GM21515 (cell line): ENCODE measurements at regions not wholly inside any gene's neighbourhood (a gene's known extent, or its start where the extent isn't known, plus 50 kb on each side); places are given as distances from the start of the nearest gene placed in this dataset.
"Not testable (repeated sequence)": the region's sequence is repeated elsewhere in the genome, so short reads cannot be mapped to it uniquely, and the experiment has no call there.

ENCODE experiments used
- ATAC-seq: cut with Tn5 transposase; IDR thresholded peaks from one replicate; pipeline ENCODE4 v1.9.1; 2021; ENCODE audit not compliant: unreplicated experiment

DNA sequence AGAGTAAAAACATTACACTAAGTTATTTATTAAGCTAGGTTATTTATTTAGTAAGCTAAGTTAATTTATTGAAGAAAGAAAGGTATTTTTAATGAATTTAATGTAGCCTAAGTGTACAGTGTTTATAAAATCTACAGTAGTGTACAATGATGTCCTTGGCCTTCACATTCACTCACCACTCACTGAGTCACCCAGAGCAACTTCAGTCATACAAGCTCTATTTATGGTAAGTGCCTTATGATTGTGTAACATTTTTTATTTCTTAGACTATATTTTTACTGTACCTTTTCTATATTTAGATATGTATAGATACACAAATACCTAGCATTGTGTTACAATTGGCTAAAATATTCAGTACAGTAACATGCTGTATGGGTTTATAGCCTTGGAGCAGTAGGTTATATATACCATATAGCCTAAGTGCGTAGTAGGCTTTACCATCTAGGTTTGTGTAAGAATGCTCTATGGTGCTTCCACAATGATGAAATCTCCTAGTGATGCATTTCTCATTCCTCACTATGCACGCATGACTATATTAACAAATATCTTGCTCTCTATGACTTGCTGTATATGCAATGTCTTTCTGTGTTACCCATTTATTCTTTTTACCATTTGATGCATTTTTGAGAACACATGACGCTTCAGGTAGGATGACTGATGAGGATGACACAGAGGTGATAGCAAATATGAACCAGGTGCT lies 309.6 kb upstream of the ATXN7L3B start:
- no peak for ATAC-seq

DNA sequence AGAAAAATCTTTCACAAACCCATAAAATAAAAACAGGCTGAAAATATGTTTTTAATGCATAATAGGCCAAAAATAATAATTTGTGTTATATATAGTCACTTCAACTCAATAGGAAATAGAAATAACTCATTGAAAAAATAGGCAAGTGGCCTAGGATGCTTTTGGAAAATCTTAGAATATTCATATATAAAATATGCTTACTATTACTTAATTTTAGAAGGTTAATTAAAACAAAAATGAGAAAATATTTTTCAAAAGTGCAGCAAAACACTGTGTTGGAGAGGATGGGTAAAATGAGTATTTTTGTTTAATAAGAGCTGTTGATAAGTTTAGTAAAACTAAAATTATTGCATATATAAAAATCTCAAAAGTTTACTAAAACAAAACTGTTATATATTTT lies 308.0 kb upstream of the ATXN7L3B start:
- no peak for ATAC-seq

DNA sequence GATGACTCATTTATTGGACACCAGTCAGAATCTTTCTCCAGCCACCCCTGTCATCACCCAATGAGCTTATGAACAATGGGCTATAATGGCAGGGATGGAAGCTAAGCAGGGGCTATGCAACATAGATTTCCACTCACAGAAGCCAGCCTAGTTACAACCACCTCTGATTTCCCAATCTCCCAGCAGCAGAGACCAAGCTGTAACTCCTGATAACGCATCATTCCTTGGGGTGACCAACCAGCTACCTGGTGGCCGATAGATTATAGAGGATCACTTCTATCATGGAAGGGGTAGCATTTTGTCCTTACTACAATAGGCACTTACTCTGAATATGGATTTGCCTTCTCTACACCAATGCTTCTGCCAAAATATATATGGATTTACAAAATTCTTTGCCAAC lies 302.3 kb upstream of the ATXN7L3B start:
- no peak for ATAC-seq

DNA sequence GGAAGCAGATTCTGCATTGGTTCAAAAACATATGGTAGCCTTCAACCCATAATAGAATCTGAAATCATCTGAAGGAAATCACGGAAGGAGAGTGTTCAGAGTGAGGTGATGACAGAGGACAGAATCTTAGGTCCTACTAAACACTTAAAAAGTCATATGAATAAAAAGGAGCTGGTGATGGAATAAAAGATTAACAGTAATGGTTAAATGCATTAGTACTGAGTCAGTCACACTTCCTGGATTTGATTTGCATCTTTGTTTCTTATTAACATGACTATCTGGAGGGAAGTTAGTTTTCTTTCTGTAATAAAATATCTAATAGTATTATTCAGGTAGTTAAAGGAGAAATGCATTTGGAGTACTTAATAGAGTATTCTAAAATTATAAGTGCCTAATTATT lies 296.3 kb upstream of the ATXN7L3B start:
- no peak for ATAC-seq

DNA sequence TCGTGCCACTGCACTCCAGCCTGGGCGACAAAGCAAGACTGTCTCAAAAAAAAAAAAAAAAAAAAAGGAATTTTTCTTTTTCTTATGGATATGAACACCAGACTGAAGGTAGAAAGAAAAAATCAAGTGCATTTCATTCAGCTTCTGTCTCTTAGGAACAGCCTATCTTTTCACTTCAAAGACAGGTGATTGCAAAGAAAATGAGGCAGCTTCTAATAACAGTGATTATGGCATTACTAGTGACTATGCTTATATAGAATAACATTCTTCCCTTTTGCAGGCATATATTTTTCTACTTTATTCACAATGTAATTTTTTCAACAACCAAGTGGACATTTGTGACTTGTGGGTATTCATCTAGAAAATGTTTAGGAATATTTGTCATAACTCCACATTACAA lies 295.5 kb upstream of the ATXN7L3B start:
- no peak for ATAC-seq

DNA sequence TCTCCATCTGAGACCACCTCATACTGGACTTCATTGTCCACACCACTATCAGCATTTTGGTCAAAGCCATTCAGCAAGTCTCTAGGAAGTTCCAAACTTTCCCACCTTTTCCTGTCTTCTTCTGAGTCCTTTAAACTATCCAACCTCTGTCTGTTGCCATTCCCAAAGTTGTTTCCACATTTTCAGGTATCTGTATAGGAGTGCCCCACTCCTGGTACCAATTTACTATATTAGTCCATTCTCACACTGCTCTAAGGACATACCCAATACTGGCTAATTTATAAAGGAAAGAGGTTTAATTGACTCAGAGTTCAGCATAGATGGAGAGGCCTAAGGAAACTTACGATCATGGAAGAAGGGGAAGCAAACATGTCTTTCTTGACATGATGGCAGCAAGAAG lies 292.2 kb upstream of the ATXN7L3B start:
- ATAC-seq: no peak

DNA sequence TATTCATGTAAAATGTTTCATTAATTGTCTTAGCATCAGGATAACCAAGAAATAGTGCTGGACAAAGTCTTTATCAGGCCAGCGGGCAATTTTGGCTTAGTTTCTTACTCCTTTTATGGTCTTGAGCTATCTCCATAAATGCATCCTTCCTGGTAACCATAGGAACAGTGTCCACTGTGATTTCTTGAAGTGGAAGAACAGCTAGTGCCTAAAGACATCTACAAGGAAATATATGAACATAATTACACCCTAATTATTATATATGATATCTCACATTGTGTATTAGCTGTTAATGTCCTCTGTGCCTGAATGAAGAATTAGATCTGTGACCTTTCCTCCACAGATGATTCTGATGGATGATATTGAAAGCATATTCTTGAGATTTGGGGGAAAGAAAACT lies 286.7 kb upstream of the ATXN7L3B start:
- no peak for ATAC-seq

DNA sequence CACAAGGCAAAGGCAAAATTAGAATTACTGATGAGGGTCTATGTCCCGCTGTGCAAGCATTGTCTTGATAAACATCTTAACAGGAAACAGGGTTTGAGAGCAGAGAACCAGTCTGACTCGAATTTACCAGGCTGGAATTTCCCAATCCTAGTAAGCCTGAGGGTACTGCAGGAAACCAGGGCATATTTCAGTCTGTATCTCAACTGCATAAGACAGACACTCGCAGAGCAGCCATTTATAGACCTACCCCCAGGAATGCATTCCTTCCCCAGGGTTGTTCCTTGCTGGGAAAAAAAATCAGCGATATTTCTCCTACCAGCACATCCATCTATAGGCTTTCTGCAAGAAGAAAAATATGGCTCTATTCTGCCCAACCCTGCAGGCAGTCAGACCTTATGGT lies 283.8 kb upstream of the ATXN7L3B start:
- ATAC-seq: not testable (repeated sequence)

DNA sequence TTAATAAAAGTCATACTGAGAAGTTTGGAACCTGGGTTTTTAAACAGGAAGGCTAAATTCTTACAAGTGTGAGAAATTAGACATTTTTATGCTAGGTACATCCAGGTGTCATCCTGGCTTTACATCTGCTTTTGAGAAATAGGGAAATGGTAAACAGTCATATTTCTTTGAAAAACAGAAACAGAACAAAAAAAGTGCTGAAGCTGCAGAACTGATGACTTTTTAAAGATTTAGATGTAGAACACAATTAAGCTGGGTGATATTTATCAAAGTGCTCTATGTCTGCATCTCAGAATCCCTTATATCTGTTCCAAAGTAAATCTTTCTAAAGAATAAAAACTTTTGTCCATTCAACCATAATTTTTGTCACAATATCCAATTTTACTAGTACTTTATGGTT lies 282.9 kb upstream of the ATXN7L3B start:
- ATAC-seq: no peak

DNA sequence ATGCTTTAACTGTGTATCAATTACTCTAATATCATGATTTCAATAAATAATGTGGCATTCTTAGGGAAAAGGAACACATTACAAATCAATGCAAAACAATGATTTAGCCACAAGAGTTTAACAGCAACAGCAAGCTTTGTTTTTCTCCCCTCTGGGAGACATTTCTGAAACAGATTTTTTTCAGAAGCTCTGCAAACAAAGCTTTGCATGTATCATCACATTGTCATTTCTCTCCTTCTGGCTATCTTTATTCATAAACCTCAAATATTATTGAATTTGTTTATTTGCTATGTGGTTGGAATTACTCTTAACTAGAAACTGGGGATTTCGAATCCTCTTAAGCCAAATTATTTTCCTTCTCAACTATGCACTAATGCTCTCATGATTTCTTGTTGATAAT lies 278.4 kb upstream of the ATXN7L3B start:
- no peak for ATAC-seq

DNA sequence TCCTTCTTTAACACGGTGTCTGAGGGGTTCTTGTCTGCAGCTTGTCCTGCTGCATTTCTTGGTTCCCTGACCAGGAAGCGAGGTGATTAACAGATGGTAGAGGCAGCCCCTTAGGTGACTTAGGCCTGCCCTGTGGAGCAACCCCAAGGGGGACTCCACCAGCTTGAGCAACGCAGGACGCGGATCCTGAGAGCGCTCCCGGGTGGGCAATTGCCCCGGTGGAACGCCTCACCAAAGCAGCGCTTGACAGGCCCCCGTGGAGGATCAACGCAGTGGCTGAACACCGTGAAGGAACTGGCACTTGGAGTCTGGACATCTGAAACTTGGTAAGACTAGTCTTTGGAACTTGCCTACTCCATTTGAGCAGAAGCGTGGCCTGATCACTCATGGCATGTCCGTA lies 272.9 kb upstream of the ATXN7L3B start:
- ATAC-seq: no peak

DNA sequence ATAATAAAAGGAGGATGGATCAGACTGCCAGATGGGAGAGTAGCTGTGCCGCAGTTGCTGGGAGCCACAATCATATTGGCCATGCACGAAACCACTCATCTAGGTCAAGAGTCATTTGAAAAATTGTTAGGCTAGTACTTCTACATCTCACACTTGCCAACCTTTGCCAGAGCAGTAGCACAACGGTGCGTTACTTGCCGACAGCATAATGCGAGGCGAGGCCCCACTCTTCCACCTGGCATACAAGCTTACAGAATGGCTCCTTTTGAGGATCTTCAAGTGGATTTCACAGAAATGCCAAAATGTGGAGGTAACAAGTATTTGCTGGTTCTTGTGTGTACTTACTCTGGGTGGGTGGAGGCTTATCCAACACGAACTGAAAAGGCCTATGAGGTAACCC lies 268.3 kb upstream of the ATXN7L3B start:
- ATAC-seq: not testable (repeated sequence)

DNA sequence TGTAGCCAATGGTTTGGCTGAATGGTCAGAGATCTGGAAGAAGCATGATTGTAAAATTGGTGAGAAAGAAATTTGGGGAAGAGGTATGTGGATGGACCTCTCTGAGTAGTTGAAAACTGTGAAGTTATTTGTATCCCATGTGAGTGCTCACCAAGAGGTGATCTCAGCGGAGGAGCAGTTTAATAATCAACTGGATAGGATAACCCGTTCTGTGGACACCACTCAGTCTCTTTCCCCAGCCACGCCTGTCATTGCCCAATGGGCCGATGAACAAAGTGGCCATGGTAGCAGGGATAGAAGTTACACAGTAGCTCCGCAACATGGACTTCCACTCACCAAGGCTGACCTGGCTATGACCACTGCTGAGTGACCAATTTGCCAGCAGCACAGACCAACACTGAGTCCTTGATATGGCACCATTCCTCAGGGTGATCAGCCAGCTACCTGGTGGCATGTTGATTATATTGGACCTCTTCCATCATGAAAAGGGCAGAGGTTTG lies 257.4 kb upstream of the ATXN7L3B start:
- ATAC-seq: no peak

DNA sequence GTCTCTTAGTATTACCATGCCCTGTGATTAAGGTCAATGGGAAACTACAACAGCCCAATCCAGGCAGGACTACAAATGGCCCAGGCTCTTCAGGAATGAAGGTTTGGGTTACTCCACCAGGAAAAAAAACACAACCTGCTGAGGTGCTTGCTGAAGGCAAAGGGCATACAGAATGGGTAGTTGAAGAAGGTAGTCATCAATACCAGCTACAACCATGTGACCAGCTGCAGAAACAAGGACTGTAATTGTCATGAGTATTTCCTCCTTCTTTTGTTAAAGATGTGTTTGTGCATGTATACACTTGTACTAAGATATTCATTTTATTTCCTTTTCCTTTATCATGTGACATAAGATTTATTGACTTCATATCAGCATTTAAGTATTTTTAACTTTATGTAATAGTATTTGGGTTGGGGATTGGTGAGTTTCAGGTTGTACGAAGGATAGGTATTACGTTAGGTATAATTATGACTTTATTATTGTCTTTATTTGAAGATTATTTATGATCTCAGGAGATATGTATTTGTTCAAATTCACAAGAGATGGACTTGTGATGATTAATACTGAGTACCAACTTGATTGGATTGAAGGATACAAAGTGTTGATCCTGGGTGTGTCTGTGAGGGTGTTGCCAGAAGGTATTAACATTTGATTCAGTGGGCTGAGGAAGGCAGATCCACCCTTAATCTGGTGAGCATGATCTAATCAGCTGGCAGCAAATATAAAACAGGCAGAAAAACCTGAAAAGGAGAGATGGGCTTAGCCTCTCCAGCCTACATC lies 256.0 kb upstream of the ATXN7L3B start:
- not testable (repeated sequence) for ATAC-seq

DNA sequence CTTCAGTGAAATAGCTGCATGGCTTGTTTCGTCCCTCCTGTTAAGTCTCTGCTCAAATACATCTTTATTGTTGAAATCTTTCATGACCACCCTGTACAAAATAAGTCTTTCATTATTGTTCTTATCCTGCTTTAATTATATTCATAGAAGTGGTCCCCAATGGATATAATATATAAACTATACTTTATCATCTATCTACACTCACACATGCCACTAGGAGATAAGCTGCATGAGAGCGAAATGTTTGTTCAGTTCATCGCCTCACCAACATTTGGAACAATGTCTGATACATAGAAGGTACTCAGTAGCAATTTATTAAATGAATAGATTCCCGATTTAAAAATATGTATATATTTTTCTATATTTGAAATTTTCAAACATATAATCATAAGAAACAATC lies 254.0 kb upstream of the ATXN7L3B start:
- no peak for ATAC-seq

DNA sequence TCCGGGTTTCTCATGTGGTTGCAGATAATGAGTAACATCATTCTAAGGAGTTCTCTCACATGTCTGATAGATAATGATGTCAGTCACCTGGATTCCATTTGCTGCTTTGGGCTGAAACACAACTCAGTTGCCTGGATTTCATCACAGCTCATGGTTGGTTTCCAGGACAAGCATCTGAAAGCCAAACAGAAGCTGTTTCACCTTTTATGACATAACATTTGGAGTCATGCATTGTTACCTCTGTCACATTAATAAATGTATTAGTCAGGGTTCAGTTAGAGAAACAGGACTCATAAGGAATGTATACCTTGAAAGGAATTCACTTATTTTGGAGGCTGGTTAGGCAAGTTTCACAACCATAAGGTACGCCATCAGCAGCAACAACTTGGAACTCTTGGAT lies 251.9 kb upstream of the ATXN7L3B start:
- no peak for ATAC-seq

DNA sequence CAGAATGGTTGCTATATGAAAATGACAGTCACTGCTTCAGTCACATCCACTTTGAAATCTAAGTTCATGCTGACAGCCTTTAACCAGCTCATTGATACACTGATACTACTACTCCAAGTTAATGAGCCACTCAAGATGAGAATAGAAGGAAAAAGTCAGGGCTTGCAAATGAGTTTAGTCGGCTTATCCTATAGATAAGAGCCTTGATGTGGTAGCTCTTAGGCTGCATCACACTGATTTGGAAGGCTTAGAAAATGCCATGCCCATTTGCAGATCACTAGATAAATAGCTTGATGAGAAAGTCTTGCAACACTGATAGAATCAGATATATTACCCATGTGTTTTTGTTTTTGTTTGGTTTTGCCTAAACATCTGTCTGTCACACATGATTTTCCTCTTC lies 251.4 kb upstream of the ATXN7L3B start:
- ATAC-seq: no peak

DNA sequence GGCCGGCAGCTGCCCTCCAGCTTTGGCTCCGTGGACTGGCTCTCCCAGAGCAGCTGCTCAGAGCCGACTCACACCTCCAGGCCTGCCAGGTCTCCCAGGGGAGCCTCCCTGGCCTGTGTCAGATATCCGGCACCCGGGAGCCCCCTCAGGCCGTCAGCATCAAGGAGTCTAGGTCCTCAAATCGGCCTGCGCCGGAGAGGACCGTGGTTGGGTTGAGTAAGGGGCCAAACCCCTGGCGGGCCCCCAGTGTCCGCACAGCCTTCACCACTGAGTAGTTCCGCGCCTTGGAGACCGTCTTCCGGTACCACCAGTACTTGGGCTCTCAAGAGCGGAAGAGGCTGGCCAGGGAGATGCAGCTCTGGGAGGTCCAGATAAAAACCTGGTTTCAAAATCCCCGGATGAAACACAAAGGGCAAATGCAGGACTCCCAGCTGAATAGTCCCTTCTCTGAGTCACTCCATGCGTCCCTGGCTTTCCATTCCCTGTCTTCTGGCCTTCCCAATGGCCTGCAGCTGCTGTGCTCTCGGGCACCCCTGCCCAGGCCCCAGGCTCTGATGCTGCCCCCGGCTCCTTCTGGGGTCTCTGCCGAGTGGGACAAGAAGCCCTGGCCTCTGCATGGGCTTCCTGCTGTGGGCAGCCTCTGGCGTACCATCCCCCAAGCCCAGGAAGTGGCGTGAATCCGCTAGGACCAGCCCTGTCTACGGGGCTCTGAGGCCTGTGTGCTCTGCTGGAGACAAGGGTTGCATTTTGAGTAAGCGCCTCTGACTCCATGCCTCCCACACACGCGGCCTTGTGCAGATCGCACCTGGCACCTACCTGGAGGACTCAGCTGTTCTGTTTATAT lies 245.1 kb upstream of the ATXN7L3B start:
- ATAC-seq: no peak

DNA sequence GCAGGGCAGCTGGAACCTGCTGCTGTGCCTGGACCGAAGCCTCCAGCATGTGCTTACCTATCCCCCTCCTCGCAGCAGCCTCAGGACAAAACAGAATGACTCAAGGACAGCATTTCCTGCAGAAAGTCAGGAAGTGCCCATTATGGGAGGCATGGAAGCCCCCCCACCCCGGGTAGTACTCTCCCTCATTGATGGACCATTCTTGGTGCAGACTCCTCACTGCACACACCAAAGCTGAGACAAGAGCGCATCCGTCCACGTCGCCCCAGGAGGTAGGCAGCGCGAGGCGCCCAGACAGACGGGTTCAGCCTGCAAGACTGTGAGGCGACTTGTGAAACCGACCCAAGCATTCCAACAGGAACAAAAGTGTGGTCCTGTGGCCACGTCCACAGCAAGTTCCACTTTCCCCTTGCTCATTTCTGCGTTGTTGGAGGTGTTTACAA lies 243.9 kb upstream of the ATXN7L3B start:
- ATAC-seq: no peak

DNA sequence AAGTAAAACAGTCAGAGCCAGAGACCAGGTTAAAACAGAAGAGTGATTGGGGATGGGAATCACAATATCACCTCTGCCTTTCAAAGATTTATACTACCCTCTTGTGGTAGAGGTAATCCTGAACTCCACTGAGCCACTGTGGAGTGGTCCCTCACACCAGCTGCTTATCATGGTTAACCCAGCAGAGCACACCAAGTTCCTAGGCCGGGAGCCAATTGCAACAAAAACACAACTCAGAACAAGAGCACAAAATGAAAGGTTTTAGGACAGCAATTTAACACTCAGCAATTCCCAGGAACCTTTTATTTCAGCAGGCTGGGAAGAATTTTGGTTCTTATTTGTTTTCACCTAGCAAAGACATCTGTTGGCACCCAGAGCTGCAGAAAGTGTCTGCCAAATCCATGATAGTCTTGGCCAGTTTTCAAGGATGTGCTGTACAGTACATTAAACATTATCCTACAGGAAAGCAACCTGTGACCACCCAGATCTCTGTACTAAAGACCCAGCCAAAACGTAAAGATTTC lies 220.5 kb upstream of the ATXN7L3B start:
- no peak for ATAC-seq

DNA sequence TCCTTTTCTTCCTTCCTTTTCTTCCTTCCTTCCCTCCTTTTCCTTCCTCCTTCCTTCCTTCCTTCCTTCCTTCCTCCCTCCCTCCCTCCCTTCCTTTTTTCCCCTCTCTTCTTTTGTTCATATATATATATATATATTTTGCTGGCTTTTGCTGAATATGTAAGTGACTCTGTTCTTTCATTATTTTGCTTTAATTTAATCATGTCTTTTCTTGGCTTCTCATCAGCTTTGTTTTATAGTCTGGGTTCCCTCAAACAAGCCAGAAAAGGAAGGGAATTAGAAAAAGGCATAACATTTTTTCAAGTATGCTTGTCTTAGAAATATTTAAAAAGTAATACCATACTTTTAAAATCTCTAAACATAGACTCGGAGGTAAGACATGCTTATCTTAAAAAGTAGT lies 219.9 kb upstream of the ATXN7L3B start:
- no peak for ATAC-seq
